SK-N-SH (cell line): ENCODE measurements at regions not wholly inside any gene's neighbourhood (a gene's known extent, or its start where the extent isn't known, plus 50 kb on each side); places are given as distances from the start of the nearest gene placed in this dataset.

Experiments
- CTCF ChIA-PET: fragments of 300-600, 350-600 bp; formaldehyde crosslinking; extraction: SDS; loops from one replicate; lab custom pipeline; 2021; lab: Yijun Ruan, JAX
- POLR2A ChIA-PET: fragments of 350-600 bp; sonication (Branson Sonifier 250); formaldehyde crosslinking; extraction: SDS; loops from one replicate; lab custom pipeline; 2020; ENCODE audit warnings: antibody characterized with exemption, inconsistent platforms; lab: Yijun Ruan, JAX
- DNase-seq: peaks from one replicate; pipeline ENCODE4 v3.0.0; 2012
- H2AFZ ChIP-seq: fragments of 200-600 bp; sonication (generic); 2 replicates; pipeline ENCODE4 v1.8.1; 2016; ENCODE audit warnings: antibody characterized with exemption, mild to moderate bottlenecking, low read depth
- H3F3A ChIP-seq: fragments of 200-600 bp; sonication (generic); replicated peaks from 2 replicates; pipeline ENCODE3; 2016; ENCODE audit warnings: antibody characterized with exemption, mild to moderate bottlenecking; ENCODE audit not compliant: insufficient read depth
- H3K27ac ChIP-seq, 2 experiments: fragments of 200-500 bp in 1 of 2; fragments of 200-600 bp in 1 of 2; sonication (Bioruptor generic) in 1 of 2; sonication (generic), shearing (Covaris generic) in 1 of 2; 2 replicates each; pipeline versions ENCODE4 v1.5.1 to v1.6.1; 2014 to 2016; ENCODE audit warnings: low read depth in 2 of 2, inconsistent platforms in 1 of 2, low read length in 1 of 2, mild to moderate bottlenecking in 1 of 2, mixed read lengths in 1 of 2
- H3K27me3 ChIP-seq: fragments of 200-600 bp; sonication (generic), shearing (Covaris generic); 2 replicates; pipeline ENCODE4 v1.6.1; 2016; ENCODE audit warnings: mixed run types; ENCODE audit not compliant: insufficient read depth
- H3K36me3 ChIP-seq, 2 experiments: fragments of 200-500 bp in 1 of 2; fragments of 200-600 bp in 1 of 2; sonication (Bioruptor generic) in 1 of 2; sonication (generic) in 1 of 2; replicated peaks in 1 of 2; 2 replicates each; pipeline versions ENCODE3 to v1.5.1; 2014 to 2016; ENCODE audit warnings: low read length in 1 of 2, mild to moderate bottlenecking in 1 of 2; ENCODE audit not compliant: insufficient read depth in 2 of 2, control insufficient read depth in 1 of 2
- H3K4me1 ChIP-seq, 2 experiments: fragments of 200-500 bp in 1 of 2; fragments of 200-600 bp in 1 of 2; sonication (Bioruptor generic) in 1 of 2; sonication (generic), shearing (Covaris generic) in 1 of 2; 2 replicates each; pipeline versions ENCODE4 v1.5.1 to v1.6.1; 2014 to 2016; ENCODE audit warnings: low read depth in 1 of 2, low read length in 1 of 2, mixed run types in 1 of 2; ENCODE audit not compliant: insufficient read depth in 2 of 2, control insufficient read depth in 1 of 2
- H3K4me2 ChIP-seq: fragments of 200-600 bp; sonication (generic), shearing (Covaris generic); 2 replicates; pipeline ENCODE4 v1.6.1; 2017; ENCODE audit warnings: mixed run types
- H3K4me3 ChIP-seq, 2 experiments: fragments of 200-500 bp in 1 of 2; fragments of 200-600 bp in 1 of 2; sonication (Bioruptor generic) in 1 of 2; sonication (generic), shearing (Covaris generic) in 1 of 2; 2 replicates each; pipeline versions ENCODE4 v1.5.1 to v1.8.1; 2014 to 2016; ENCODE audit warnings: low read depth in 2 of 2, inconsistent platforms in 1 of 2, low read length in 1 of 2, mild to moderate bottlenecking in 1 of 2, mixed read lengths in 1 of 2, moderate library complexity in 1 of 2
- H3K79me2 ChIP-seq: fragments of 200-600 bp; sonication (generic); 2 replicates; pipeline ENCODE4 v1.8.1; 2017; ENCODE audit warnings: mild to moderate bottlenecking; ENCODE audit not compliant: insufficient read depth
- H3K9ac ChIP-seq: fragments of 200-600 bp; sonication (generic); 2 replicates; pipeline ENCODE4 v1.6.1; 2017; ENCODE audit warnings: mixed run types
- H3K9me2 ChIP-seq: fragments of 200-600 bp; sonication (generic); 2 replicates; pipeline ENCODE4 v1.6.1; 2017; ENCODE audit warnings: mixed run types
- H3K9me3 ChIP-seq: fragments of 200-600 bp; sonication (generic); 2 replicates; pipeline ENCODE4 v1.6.1; 2017; ENCODE audit warnings: mixed run types, mild to moderate bottlenecking, moderate library complexity
- H4K20me1 ChIP-seq: fragments of 200-600 bp; sonication (generic); 2 replicates; pipeline ENCODE4 v1.6.1; 2017; ENCODE audit warnings: mild to moderate bottlenecking, mixed run types; ENCODE audit not compliant: insufficient read depth
- CTCF ChIP-seq: fragments of 200-600 bp; sonication (generic); IDR thresholded peaks from 2 replicates; pipeline ENCODE4 v1.6.1; 2017; ENCODE audit warnings: antibody characterized with exemption, mild to moderate bottlenecking, moderate library complexity
- ELF1 ChIP-seq: IDR thresholded peaks from 2 replicates; pipeline ENCODE4 v1.4.0; 2012
- EP300 ChIP-seq, 2 experiments: IDR thresholded peaks; 2 replicates each; pipeline versions ENCODE4 v1.4.0 to v1.6.1; 2012; ENCODE audit warnings: borderline replicate concordance in 1 of 2, low read depth in 1 of 2, low read length in 1 of 2
- EZH2phosphoT487 ChIP-seq: fragments of 200-600 bp; sonication (generic); IDR thresholded peaks from 2 replicates; pipeline ENCODE4 v1.6.1; 2017; ENCODE audit warnings: low read depth, mixed run types, mild to moderate bottlenecking, antibody characterized with exemption, moderate library complexity, borderline replicate concordance
- FOSL2 ChIP-seq: IDR thresholded peaks from 2 replicates; pipeline ENCODE4 v1.4.0; 2012; ENCODE audit warnings: low read depth, mild to moderate bottlenecking, moderate library complexity, borderline replicate concordance
- FOXJ3 ChIP-seq: sonication (generic); formaldehyde crosslinking; IDR thresholded peaks from 2 replicates; pipeline ENCODE4 v1.5.1; 2020; ENCODE audit warnings: mild to moderate bottlenecking, missing genetic modification reagents
- FOXM1 ChIP-seq: IDR thresholded peaks from 2 replicates; pipeline ENCODE4 v1.4.0; 2012; ENCODE audit warnings: low read depth, mild to moderate bottlenecking
- GABPA ChIP-seq: IDR thresholded peaks from 2 replicates; pipeline ENCODE4 v1.4.0; 2012; ENCODE audit warnings: low read depth, mild to moderate bottlenecking
- GATA2 ChIP-seq: sonication (generic); formaldehyde crosslinking; IDR thresholded peaks from 2 replicates; pipeline ENCODE4 v1.5.0; 2020; ENCODE audit warnings: mild to moderate bottlenecking, missing genetic modification reagents
- MEF2A ChIP-seq: IDR thresholded peaks from 2 replicates; pipeline ENCODE4 v1.4.0; 2012; ENCODE audit warnings: low read depth, borderline replicate concordance
- NRF1 ChIP-seq: IDR thresholded peaks from 2 replicates; pipeline ENCODE4 v1.6.1; 2012; ENCODE audit warnings: low read depth, mild to moderate bottlenecking, low read length
- PBX3 ChIP-seq: IDR thresholded peaks from 2 replicates; pipeline ENCODE4; 2012
- POLR2AphosphoS5 ChIP-seq: IDR thresholded peaks from 2 replicates; pipeline ENCODE4 v1.6.1; 2012; ENCODE audit warnings: low read depth, low read length
- RAD21 ChIP-seq: IDR thresholded peaks from 2 replicates; pipeline ENCODE4 v1.6.1; 2012; ENCODE audit warnings: mild to moderate bottlenecking, low read length
- RCOR1 ChIP-seq: fragments of 150-350 bp; IDR thresholded peaks from 2 replicates; pipeline ENCODE4 v1.6.1; 2017; ENCODE audit warnings: antibody characterized with exemption, low read length
- RFX5 ChIP-seq: IDR thresholded peaks from 2 replicates; pipeline ENCODE4 v1.6.1; 2012; ENCODE audit warnings: mild to moderate bottlenecking, improper control_type of control experiment, low read length
- RXRA ChIP-seq: IDR thresholded peaks from 2 replicates; pipeline ENCODE4 v1.4.0; 2012; ENCODE audit warnings: low read depth, mild to moderate bottlenecking, borderline replicate concordance
- TAF1 ChIP-seq: IDR thresholded peaks from 2 replicates; pipeline ENCODE4 v1.6.1; 2012; ENCODE audit warnings: low read depth, mild to moderate bottlenecking, low read length, moderate library complexity, borderline replicate concordance
- TCF12 ChIP-seq: IDR thresholded peaks from 2 replicates; pipeline ENCODE4 v1.4.0; 2012
- YY1 ChIP-seq: IDR thresholded peaks from 2 replicates; pipeline ENCODE4 v1.4.0; 2012; ENCODE audit warnings: low read depth, mild to moderate bottlenecking
- WGBS: methylation state at CpG from one replicate; pipeline ENCODE4 v1.1.6; 2017; ENCODE audit warnings: low lambda C conversion rate; 5-methylcytosine and 5-hydroxymethylcytosine counted together
- TF ChIP-seq, protein P1 (sequence below): IDR thresholded peaks from 2 replicates; pipeline ENCODE4 v1.4.0; 2012; ENCODE audit warnings: low read depth
- TF ChIP-seq, protein P2 (sequence below): IDR thresholded peaks from 2 replicates; pipeline ENCODE4 v1.6.1; 2012; ENCODE audit warnings: mild to moderate bottlenecking, low read depth, low read length, moderate library complexity

- Histone ChIP-seq H3K9me3 (no peaks in the 10 kb centered on the region), H3K27me3 (peaks cover 8% of the 10 kb centered on the region; the same call in 1 of the 2 replicates), H3F3A (no peaks in the 10 kb centered on the region), H3K27ac (no peak overlapping the region), H3K4me1 (no peaks in the 10 kb centered on the region), H3K79me2 (no peaks in the 10 kb centered on the region), H3K36me3 (no peaks in the 10 kb centered on the region), H3K9me2 (no peaks in the 10 kb centered on the region), H3K4me2 (no peak overlapping the region), H3K9ac (no peak overlapping the region), H3K4me3 (no peak overlapping the region), H4K20me1 (no peaks in the 10 kb centered on the region), H2AFZ (no peak overlapping the region)
- 8% methylated on average over 3 of the region's 3 CpGs for WGBS
- CTCF ChIA-PET: interaction anchor here (2.8 kb wide), 1 partner anchor 20 kb away, joined by 9 read pairs; no protein-coding TSS in a partner anchor
- DNase-seq: no peak
- TF ChIP-seq MEF2A (no peak), RCOR1 (no peak), RFX5 (no peak), POLR2AphosphoS5 (no peak), TAF1 (no peak), NRF1 (no peak), EZH2phosphoT487 (no peak), GATA2 (CRISPR knock-in tag) (no peak), EP300 (IDR thresholded peaks at IDR 0.05; ENCODE audit: borderline replicate concordance in 1 of 2, low read depth in 1 of 2, low read length in 1 of 2) (no peak), GABPA (no peak), FOSL2 (no peak)
- TF ChIP-seq, protein P1, sequence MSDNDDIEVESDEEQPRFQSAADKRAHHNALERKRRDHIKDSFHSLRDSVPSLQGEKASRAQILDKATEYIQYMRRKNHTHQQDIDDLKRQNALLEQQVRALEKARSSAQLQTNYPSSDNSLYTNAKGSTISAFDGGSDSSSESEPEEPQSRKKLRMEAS: no peak
- POLR2A ChIA-PET: no interaction called here
Observed at GRCh38 chr2:88811233-88811632, 119.8 kb downstream of the RPIA start.

- CTCF ChIA-PET: interaction anchor here (2.8 kb wide), 1 partner anchor 19 kb away, joined by 9 read pairs; no protein-coding TSS in a partner anchor
- 7% methylated on average over 3 of the region's 8 CpGs for WGBS
Observed at GRCh38 chr2:88811681-88812080, 120.2 kb downstream of the RPIA start.

More at GRCh38 chr2:88811681-88812080, 120.2 kb downstream of the RPIA start:
- H4K20me1 ChIP-seq: no peaks in the 10 kb centered on the region
- H3K4me2 ChIP-seq: no peak overlapping the region
- H3K9me2 ChIP-seq: no peaks in the 10 kb centered on the region
- H3K27me3 ChIP-seq: peaks cover 7% of the 10 kb centered on the region; the same call in 1 of the 2 replicates
- no peaks in the 10 kb centered on the region for H3K36me3 ChIP-seq
- H3K27ac ChIP-seq: no peak overlapping the region
- H3F3A ChIP-seq: no peaks in the 10 kb centered on the region
- no peaks in the 10 kb centered on the region for H3K4me1 ChIP-seq
- no peak for DNase-seq
- no peak overlapping the region for H2AFZ ChIP-seq
- POLR2A ChIA-PET: no interaction called here
- no peak overlapping the region for H3K9ac ChIP-seq
- H3K4me3 ChIP-seq: no peak overlapping the region
- no peaks in the 10 kb centered on the region for H3K9me3 ChIP-seq
- H3K79me2 ChIP-seq: no peaks in the 10 kb centered on the region
- TF ChIP-seq RXRA: no peak
- TF ChIP-seq TCF12: no peak
- no peak for TF ChIP-seq EP300 (IDR thresholded peaks at IDR 0.05; ENCODE audit: borderline replicate concordance in 1 of 2, low read depth in 1 of 2, low read length in 1 of 2)
- TF ChIP-seq YY1: no peak
- no peak for TF ChIP-seq POLR2AphosphoS5
- TF ChIP-seq CTCF: no peak
- no peak for TF ChIP-seq TAF1
- TF ChIP-seq ELF1: no peak
- TF ChIP-seq MEF2A: no peak
- no peak for TF ChIP-seq NRF1
- TF ChIP-seq FOSL2: no peak
- no peak for TF ChIP-seq RAD21
- TF ChIP-seq FOXJ3 (CRISPR knock-in tag): no peak
- TF ChIP-seq EZH2phosphoT487: no peak
- TF ChIP-seq, protein P2, sequence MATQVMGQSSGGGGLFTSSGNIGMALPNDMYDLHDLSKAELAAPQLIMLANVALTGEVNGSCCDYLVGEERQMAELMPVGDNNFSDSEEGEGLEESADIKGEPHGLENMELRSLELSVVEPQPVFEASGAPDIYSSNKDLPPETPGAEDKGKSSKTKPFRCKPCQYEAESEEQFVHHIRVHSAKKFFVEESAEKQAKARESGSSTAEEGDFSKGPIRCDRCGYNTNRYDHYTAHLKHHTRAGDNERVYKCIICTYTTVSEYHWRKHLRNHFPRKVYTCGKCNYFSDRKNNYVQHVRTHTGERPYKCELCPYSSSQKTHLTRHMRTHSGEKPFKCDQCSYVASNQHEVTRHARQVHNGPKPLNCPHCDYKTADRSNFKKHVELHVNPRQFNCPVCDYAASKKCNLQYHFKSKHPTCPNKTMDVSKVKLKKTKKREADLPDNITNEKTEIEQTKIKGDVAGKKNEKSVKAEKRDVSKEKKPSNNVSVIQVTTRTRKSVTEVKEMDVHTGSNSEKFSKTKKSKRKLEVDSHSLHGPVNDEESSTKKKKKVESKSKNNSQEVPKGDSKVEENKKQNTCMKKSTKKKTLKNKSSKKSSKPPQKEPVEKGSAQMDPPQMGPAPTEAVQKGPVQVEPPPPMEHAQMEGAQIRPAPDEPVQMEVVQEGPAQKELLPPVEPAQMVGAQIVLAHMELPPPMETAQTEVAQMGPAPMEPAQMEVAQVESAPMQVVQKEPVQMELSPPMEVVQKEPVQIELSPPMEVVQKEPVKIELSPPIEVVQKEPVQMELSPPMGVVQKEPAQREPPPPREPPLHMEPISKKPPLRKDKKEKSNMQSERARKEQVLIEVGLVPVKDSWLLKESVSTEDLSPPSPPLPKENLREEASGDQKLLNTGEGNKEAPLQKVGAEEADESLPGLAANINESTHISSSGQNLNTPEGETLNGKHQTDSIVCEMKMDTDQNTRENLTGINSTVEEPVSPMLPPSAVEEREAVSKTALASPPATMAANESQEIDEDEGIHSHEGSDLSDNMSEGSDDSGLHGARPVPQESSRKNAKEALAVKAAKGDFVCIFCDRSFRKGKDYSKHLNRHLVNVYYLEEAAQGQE: no peak
- no peak for TF ChIP-seq PBX3
- no peak for TF ChIP-seq FOXM1
